ENCODE measurements at regions not wholly inside any gene's neighbourhood (a gene's known extent, or its start where the extent isn't known, plus 50 kb on each side); places are given as distances from the start of the nearest gene placed in this dataset.

GRCh38 chr1:81577004-81577697 is 223.6 kb upstream of the ADGRL2 start:
- TF ChIP-seq YY1 (IDR thresholded peaks at IDR 0.05; ENCODE audit: low read depth) (no peak), EP300 (IDR thresholded peaks at IDR 0.05; ENCODE audit: borderline replicate concordance) (no peak), EGR1 (IDR thresholded peaks at IDR 0.05) (no peak), REST (IDR thresholded peaks at IDR 0.05; ENCODE audit: low read depth) (no peak), RAD21 (IDR thresholded peaks at IDR 0.05; ENCODE audit: low read depth) (no peak), TCF12 (IDR thresholded peaks at IDR 0.05; ENCODE audit: low read depth) (no peak), TEAD4 (IDR thresholded peaks at IDR 0.05) (no peak), CEBPB (IDR thresholded peaks at IDR 0.05) (no peak), FOXM1 (IDR thresholded peaks at IDR 0.05; ENCODE audit: borderline replicate concordance, low read depth) (no peak), NFIC (IDR thresholded peaks at IDR 0.05) (no peak), CREB1 (IDR thresholded peaks at IDR 0.05; ENCODE audit: low read depth) (no peak), TAF1 (IDR thresholded peaks at IDR 0.05; ENCODE audit: low read depth) (no peak)
- TF ChIP-seq, protein P1, sequence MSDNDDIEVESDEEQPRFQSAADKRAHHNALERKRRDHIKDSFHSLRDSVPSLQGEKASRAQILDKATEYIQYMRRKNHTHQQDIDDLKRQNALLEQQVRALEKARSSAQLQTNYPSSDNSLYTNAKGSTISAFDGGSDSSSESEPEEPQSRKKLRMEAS (IDR thresholded peaks at IDR 0.05): no peak
